ENCODE measurements at regions not wholly inside any gene's neighbourhood (a gene's known extent, or its start where the extent isn't known, plus 50 kb on each side); places are given as distances from the start of the nearest gene placed in this dataset.

- no peak for TF ChIP-seq POLR2AphosphoS5 (IDR thresholded peaks at IDR 0.05; ENCODE audit: low read depth, low read length)
- TF ChIP-seq POLR2A (IDR thresholded peaks at IDR 0.05; ENCODE audit: low read depth, low read length), result no peak
Observed at GRCh38 chr19:30909216-30909615, 440.0 kb downstream of the TSHZ3 start.
